GM18519 (cell line): ENCODE measurements at regions not wholly inside any gene's neighbourhood (a gene's known extent, or its start where the extent isn't known, plus 50 kb on each side); places are given as distances from the start of the nearest gene placed in this dataset.
"Not testable (repeated sequence)": the region's sequence is repeated elsewhere in the genome, so short reads cannot be mapped to it uniquely, and the experiment has no call there.

ENCODE experiments used
- ATAC-seq: cut with Tn5 transposase; IDR thresholded peaks from one replicate; pipeline ENCODE4 v1.9.1; 2021; ENCODE audit warnings: mild to moderate bottlenecking, moderate library complexity; ENCODE audit not compliant: unreplicated experiment, low FRiP score

- no peak for ATAC-seq
Observed at GRCh38 chr4:153877898-153878297, 89.0 kb upstream of the SFRP2 start.

GRCh38 chr4:153873741-153874140 is 84.9 kb upstream of the SFRP2 start:
- ATAC-seq = no peak

GRCh38 chr4:153866766-153867165 is 77.9 kb upstream of the SFRP2 start:
- not testable (repeated sequence) for ATAC-seq

DNA sequence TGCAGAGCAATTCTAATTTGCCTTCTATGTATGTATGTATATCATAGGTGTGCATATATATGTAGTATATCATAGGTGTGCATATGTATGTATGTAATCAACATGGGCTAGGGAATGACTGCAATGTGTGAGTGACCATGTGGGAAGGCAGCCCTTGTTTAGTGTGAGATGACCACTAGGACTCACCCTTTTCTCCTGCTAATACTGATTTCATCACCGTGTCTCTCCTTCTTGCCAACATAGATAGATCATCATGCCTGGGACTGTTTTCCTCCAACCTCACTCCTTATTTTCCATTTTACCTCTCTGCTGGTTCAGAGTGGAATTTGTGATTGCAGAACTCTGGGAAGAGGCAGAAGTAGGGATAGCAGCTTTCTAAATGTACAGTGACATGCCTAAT is 63.6 kb upstream of the SFRP2 start:
- no peak for ATAC-seq

- no peak for ATAC-seq
Observed at GRCh38 chr4:153850533-153851280, 61.8 kb upstream of the SFRP2 start.

- no peak for ATAC-seq
Observed at GRCh38 chr4:153844144-153844543, 55.3 kb upstream of the SFRP2 start.
